ENCODE measurements at regions not wholly inside any gene's neighbourhood (a gene's known extent, or its start where the extent isn't known, plus 50 kb on each side); places are given as distances from the start of the nearest gene placed in this dataset.

DNA sequence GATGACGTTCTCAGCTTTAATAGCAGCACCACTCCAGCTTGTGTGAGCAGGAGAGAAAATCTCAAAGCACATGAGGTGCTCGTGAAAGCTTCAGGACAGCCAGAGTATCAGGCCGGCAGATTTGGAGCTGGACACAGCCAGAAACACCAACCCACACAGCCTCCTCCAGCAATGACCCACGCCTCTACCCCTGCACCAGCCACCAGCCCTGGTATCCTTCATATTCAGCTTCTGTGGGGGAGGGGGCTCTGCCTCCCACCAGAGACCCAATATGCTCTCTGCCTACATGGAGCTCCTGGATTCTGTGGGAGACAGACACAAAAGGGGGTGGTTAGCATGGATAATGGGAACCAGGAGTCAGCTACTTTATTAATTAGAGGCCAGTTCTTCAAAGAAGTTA lies 133.6 kb upstream of the FMN2 start:
- peaks cover 0 to 6% (median 4%) of the 10 kb centered on the region in 3 donors for H3K27me3 ChIP-seq (ENCODE audit: insufficient read depth in 3 of 3, low read length in 2 of 3)
- ATAC-seq, result no peak
- 45 to 75% (median 56%) methylated on average over 4 of the region's 4 CpGs for WGBS, 3 donors
- no peaks in the 10 kb centered on the region for H3K36me3 ChIP-seq (ENCODE audit: insufficient read depth in 1 of 2, low read depth in 1 of 2)
- H3K27ac ChIP-seq, result no peak overlapping the region
- no peaks in the 10 kb centered on the region for H3K4me1 ChIP-seq
- no peaks in the 10 kb centered on the region for H3K9me3 ChIP-seq
- no peak overlapping the region for H3K4me3 ChIP-seq
- TF ChIP-seq, protein P1, sequence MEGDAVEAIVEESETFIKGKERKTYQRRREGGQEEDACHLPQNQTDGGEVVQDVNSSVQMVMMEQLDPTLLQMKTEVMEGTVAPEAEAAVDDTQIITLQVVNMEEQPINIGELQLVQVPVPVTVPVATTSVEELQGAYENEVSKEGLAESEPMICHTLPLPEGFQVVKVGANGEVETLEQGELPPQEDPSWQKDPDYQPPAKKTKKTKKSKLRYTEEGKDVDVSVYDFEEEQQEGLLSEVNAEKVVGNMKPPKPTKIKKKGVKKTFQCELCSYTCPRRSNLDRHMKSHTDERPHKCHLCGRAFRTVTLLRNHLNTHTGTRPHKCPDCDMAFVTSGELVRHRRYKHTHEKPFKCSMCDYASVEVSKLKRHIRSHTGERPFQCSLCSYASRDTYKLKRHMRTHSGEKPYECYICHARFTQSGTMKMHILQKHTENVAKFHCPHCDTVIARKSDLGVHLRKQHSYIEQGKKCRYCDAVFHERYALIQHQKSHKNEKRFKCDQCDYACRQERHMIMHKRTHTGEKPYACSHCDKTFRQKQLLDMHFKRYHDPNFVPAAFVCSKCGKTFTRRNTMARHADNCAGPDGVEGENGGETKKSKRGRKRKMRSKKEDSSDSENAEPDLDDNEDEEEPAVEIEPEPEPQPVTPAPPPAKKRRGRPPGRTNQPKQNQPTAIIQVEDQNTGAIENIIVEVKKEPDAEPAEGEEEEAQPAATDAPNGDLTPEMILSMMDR (IDR thresholded peaks at IDR 0.05), result no peak
- DNase-seq, result no peak
- intact Hi-C loops (cut with DNase I), result no loop called here

DNA sequence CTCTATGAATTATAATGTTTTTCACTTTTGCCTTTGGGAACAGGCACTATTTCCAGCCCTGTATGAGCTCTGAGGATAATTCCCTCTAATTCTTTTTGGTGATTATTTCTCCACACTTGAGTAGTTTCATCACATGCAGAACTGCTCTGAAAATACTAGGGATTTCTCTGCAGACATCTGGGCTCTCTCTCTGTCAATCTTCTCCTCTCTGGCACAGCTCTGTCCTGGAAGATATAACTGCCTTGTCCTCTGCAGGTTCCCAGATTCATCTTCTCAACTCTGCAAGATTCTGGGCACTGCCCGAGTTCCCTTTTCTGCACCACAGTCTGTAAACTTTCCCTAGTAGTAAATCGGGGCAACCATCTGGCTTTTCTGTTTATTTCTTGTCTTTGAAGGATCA lies 131.3 kb upstream of the FMN2 start:
- ATAC-seq (no peak), DNase-seq (no peak)
- H3K27ac ChIP-seq, result no peak overlapping the region
- no peaks in the 10 kb centered on the region for H3K9me3 ChIP-seq
- peaks cover 2 to 6% (median 4%) of the 10 kb centered on the region in 3 donors for H3K27me3 ChIP-seq (ENCODE audit: insufficient read depth in 3 of 3, low read length in 2 of 3)
- intact Hi-C loops (cut with DNase I), result no loop called here
- no peaks in the 10 kb centered on the region for H3K4me1 ChIP-seq
- no peaks in the 10 kb centered on the region for H3K36me3 ChIP-seq (ENCODE audit: insufficient read depth in 1 of 2, low read depth in 1 of 2)
- TF ChIP-seq, protein P1 (IDR thresholded peaks at IDR 0.05), result no peak
- H3K4me3 ChIP-seq, result no peak overlapping the region
- 30 to 45% (median 39%) methylated on average over 2 of the region's 2 CpGs for WGBS, 3 donors

GRCh38 chr1:239963856-239964255 lies 127.8 kb upstream of the FMN2 start:
- peaks cover 0 to 6% (median 2%) of the 10 kb centered on the region in 3 donors for H3K27me3 ChIP-seq (ENCODE audit: insufficient read depth in 3 of 3, low read length in 2 of 3)
- H3K27ac ChIP-seq, result no peak overlapping the region
- DNase-seq, result no peak
- intact Hi-C loops (cut with DNase I), result no loop called here
- H3K36me3 ChIP-seq (ENCODE audit: insufficient read depth in 1 of 2, low read depth in 1 of 2), result no peaks in the 10 kb centered on the region
- no peaks in the 10 kb centered on the region for H3K4me1 ChIP-seq
- no peak overlapping the region for H3K4me3 ChIP-seq
- H3K9me3 ChIP-seq, result no peaks in the 10 kb centered on the region
- TF ChIP-seq, protein P1 (IDR thresholded peaks at IDR 0.05), result no peak
- no peak for ATAC-seq
- WGBS, 3 donors, result 42 to 57% (median 45%) methylated on average over 6 of the region's 6 CpGs

DNA sequence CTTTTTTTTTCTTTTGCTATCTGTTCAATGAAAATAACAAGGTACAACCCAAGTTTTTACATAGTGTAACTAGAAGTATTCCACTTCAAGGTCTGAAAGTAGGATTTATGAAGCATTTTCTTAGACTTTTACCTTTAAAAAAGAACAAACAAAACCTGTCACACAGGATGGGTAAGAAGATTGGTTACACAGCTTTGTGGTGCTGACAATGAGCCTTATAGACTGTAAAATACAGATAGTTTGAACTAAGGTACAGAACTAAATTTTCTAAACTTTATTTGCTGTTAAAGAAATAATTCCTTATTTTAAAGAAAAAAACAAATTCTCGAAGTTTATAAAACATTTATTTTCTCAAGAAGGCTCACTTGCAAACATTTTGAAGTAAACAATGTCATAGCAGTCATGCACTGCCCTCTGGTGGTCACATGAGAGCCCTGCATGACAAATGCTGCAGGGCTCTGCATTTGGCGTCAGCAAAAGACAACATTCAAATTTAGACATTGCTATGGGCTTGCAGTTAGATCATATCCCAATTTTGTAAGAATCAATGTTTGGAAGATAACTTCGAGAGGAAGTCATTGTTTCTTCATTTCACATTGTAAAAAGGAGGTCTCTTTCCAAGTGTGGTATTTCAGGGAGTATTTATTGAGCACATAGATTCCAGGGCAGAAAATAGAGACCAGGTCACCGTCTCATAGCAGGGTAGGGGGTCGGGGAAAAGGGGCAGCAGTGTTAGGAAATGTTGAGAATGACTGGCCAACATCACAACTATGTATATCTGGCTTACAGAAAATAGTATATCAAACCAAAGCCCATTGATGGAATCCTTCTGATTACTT lies 115.3 kb upstream of the FMN2 start:
- Histone ChIP-seq H3K4me1 (no peaks in the 10 kb centered on the region), H3K27ac (no peak overlapping the region), H3K9me3 (peaks cover 4% of the 10 kb centered on the region), H3K27me3 (ENCODE audit: insufficient read depth in 3 of 3, low read length in 2 of 3) (no peaks in the 10 kb centered on the region), H3K36me3 (ENCODE audit: insufficient read depth in 1 of 2, low read depth in 1 of 2) (no peaks in the 10 kb centered on the region), H3K4me3 (no peak overlapping the region)
- intact Hi-C loops (cut with DNase I), result no loop called here
- TF ChIP-seq, protein P1 (IDR thresholded peaks at IDR 0.05), result peak; percentile 81
- DNase-seq (peak in 1 of 2 donors; percentile 26), ATAC-seq (peak in 1 of 4 donors; percentile 62)
- 27 to 31% (median 27%) methylated on average over 5 of the region's 5 CpGs for WGBS, 3 donors
